SH-SY5Y (cell line): ENCODE measurements at regions not wholly inside any gene's neighbourhood (a gene's known extent, or its start where the extent isn't known, plus 50 kb on each side); places are given as distances from the start of the nearest gene placed in this dataset.

Experiments
- GATA2 ChIP-seq: IDR thresholded peaks from 2 replicates; pipeline ENCODE4 v1.6.1; 2011; ENCODE audit warnings: mild to moderate bottlenecking, low read depth, low read length
- GATA3 ChIP-seq: IDR thresholded peaks from 2 replicates; pipeline ENCODE4 v1.6.1; 2011; ENCODE audit warnings: low read depth, mild to moderate bottlenecking, low read length, moderate library complexity

- TF ChIP-seq GATA3 (no peak), GATA2 (no peak)
Observed at GRCh38 chr2:129462967-129463366, 516.5 kb upstream of the RAB6C start.
